Mesendoderm (in vitro differentiated cells): ENCODE measurements at regions not wholly inside any gene's neighbourhood (a gene's known extent, or its start where the extent isn't known, plus 50 kb on each side); places are given as distances from the start of the nearest gene placed in this dataset.
A peak's percentile ranks its signal among the peaks of the same experiment; 100 is the strongest.

Experiments
- DNase-seq: peaks from one replicate; pipeline ENCODE4 v3.0.0; 2013
- H2AK5ac ChIP-seq: 2 replicates; pipeline ENCODE4 v1.6.1; 2013; ENCODE audit warnings: low read length, inconsistent platforms
- H2BK120ac ChIP-seq: 2 replicates; pipeline ENCODE4 v1.6.1; 2013; ENCODE audit warnings: low read depth, mild to moderate bottlenecking, low read length, moderate library complexity, mixed read lengths
- H2BK15ac ChIP-seq: replicated peaks from 2 replicates; pipeline ENCODE4 v1.6.1; 2013; ENCODE audit warnings: low read depth, mild to moderate bottlenecking, moderate library complexity
- H2BK5ac ChIP-seq: 2 replicates; pipeline ENCODE4 v1.6.1; 2013; ENCODE audit warnings: low read length, inconsistent platforms
- H3K18ac ChIP-seq: 2 replicates; pipeline ENCODE4 v1.6.1; 2013; ENCODE audit warnings: mild to moderate bottlenecking, low read length, mixed read lengths
- H3K23ac ChIP-seq: one replicate; pipeline ENCODE4 v1.6.1; 2013; ENCODE audit warnings: low read length
- H3K27ac ChIP-seq: 2 replicates; pipeline ENCODE4 v1.5.1; 2013; ENCODE audit warnings: low read depth, mild to moderate bottlenecking, inconsistent platforms, low read length, moderate library complexity
- H3K27me3 ChIP-seq: 2 replicates; pipeline ENCODE4 v1.6.1; 2013; ENCODE audit warnings: low read length, control low read depth, mild to moderate bottlenecking, inconsistent platforms; ENCODE audit not compliant: insufficient read depth, poor library complexity
- H3K36me3 ChIP-seq: 2 replicates; pipeline ENCODE4 v1.6.1; 2013; ENCODE audit warnings: low read length, inconsistent platforms; ENCODE audit not compliant: control insufficient read depth, insufficient read depth
- H3K4ac ChIP-seq: one replicate; pipeline ENCODE4 v1.6.1; 2013; ENCODE audit warnings: low read depth, mild to moderate bottlenecking, low read length, moderate library complexity
- H3K4me1 ChIP-seq: 2 replicates; pipeline ENCODE4 v1.6.1; 2013; ENCODE audit warnings: low read depth, low read length, inconsistent platforms; ENCODE audit not compliant: control insufficient read depth
- H3K4me2 ChIP-seq: 2 replicates; pipeline ENCODE4 v1.6.1; 2013; ENCODE audit warnings: low read length
- H3K4me3 ChIP-seq: 2 replicates; pipeline ENCODE4 v1.5.1; 2013; ENCODE audit warnings: mild to moderate bottlenecking, low read length
- H3K56ac ChIP-seq: one replicate; pipeline ENCODE4 v1.6.1; 2013; ENCODE audit warnings: low read length
- H3K79me1 ChIP-seq: 2 replicates; pipeline ENCODE4 v1.6.1; 2013; ENCODE audit warnings: low read length, inconsistent platforms
- H3K79me2 ChIP-seq: 2 replicates; pipeline ENCODE4 v1.6.1; 2013; ENCODE audit warnings: mild to moderate bottlenecking, low read length; ENCODE audit not compliant: control insufficient read depth, insufficient read depth
- H3K9ac ChIP-seq: 2 replicates; pipeline ENCODE4 v1.6.1; 2013; ENCODE audit warnings: low read length, inconsistent platforms
- H4K5ac ChIP-seq: one replicate; pipeline ENCODE4 v1.6.1; 2013; ENCODE audit warnings: low read length
- H4K8ac ChIP-seq: one replicate; pipeline ENCODE4 v1.6.1; 2013; ENCODE audit warnings: low read depth, mild to moderate bottlenecking, control low read depth, low read length, moderate library complexity
- WGBS: extraction: QIAGEN DNeasy Blood & Tissue Kit; methylation state at CpG from one replicate; pipeline ENCODE4 v1.1.7; 2013; ENCODE audit warnings: low lambda C conversion rate, missing lambda C conversion rate; ENCODE audit not compliant: insufficient coverage; ENCODE audit errors: extremely low coverage; 5-methylcytosine and 5-hydroxymethylcytosine counted together

DNA sequence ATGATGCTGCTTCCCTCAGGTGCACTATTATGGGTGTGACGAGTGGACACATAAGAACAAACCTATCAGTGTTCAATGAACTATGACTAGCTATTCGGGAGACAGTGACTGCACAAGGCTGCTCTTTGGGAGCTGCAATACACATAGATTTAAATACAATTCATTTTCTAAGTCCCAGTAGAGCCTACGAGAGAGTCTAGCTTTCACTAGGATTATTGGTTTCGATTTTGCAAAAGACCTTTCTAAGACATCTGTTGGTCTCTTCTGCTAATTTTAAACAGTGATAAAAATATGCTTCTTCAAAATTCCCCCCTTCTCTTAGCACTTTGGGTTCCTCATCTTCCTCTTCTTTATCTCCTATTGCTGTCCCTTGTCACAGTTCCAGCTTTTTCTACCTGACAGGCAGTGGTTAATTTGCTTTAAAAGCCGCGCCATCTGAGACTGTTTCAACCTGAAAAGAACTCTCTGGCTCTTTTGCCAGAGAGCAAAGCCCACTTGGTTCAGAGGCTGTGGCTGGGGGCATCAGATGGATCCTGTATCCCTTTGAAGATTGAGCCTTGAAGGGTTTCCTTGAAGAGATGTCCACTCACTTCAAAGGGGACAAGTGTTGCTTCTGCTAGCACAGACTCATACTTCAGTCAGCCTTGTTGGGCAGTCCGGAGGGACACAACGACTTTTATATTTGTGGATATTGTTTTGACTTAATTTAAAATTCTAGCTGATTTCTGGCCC, 241.5 kb downstream of the MAN2A1 start:
- Histone ChIP-seq H4K5ac (no peak overlapping the region), H2BK120ac (no peak overlapping the region), H2AK5ac (no peak overlapping the region), H3K9ac (no peak overlapping the region), H3K23ac (no peak overlapping the region), H2BK15ac (no peak overlapping the region), H3K4me3 (no peak overlapping the region), H3K79me2 (no peaks in the 10 kb centered on the region), H3K56ac (no peak overlapping the region), H3K27me3 (no peaks in the 10 kb centered on the region), H3K18ac (no peak overlapping the region), H4K8ac (no peak overlapping the region), H3K79me1 (no peaks in the 10 kb centered on the region), H3K4ac (no peak overlapping the region), H3K4me1 (no peaks in the 10 kb centered on the region), H3K27ac (no peak overlapping the region), H3K4me2 (no peak overlapping the region), H2BK5ac (no peak overlapping the region), H3K36me3 (no peaks in the 10 kb centered on the region)
- DNase-seq = no peak
- WGBS = no CpG with 5 or more reads among the region's 8 CpGs

DNA sequence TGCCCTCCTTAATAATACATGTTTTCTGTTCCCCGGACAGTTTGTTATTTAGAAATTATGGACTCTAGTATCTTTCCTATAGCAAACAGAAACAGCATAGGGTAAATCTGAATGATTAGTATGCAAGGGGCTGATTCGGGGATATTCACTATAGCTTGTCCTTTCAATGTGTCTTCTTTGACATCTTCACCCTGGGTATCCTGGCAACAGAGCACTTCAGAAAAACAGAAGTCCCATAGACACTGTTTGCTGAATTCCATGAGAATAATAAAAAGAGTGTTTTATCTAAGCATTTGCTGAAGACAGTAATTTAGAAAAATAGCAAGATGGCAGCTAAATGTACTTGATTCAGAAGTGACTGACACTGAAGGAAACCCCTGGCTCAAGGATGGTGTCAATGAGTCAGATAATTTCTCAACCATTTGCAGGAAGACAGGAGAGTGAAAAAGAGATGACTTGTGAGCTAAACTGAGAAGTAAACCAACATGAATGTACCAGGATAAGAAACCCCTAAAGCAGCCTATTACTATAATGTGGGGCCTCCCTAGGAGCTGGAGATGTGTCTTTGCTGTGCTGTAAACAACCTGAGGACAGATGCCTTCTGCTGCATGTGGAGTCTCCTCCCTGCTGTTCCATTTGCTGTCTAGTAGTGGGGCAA, 246.2 kb downstream of the MAN2A1 start:
- H3K79me2 ChIP-seq = no peaks in the 10 kb centered on the region
- H2AK5ac ChIP-seq = no peak overlapping the region
- no peak overlapping the region for H3K27ac ChIP-seq
- H3K27me3 ChIP-seq = no peaks in the 10 kb centered on the region
- H4K5ac ChIP-seq = no peak overlapping the region
- H3K23ac ChIP-seq = no peak overlapping the region
- H3K4me2 ChIP-seq = no peak overlapping the region
- H4K8ac ChIP-seq = no peak overlapping the region
- H2BK120ac ChIP-seq = no peak overlapping the region
- no peak overlapping the region for H3K18ac ChIP-seq
- no peak for DNase-seq
- H2BK5ac ChIP-seq = no peak overlapping the region
- no CpG with 5 or more reads among the region's 2 CpGs for WGBS
- H3K9ac ChIP-seq = no peak overlapping the region
- peaks cover 7% of the 10 kb centered on the region for H3K4me1 ChIP-seq
- no peak overlapping the region for H3K4ac ChIP-seq
- no peaks in the 10 kb centered on the region for H3K36me3 ChIP-seq
- H2BK15ac ChIP-seq = no peak overlapping the region
- no peaks in the 10 kb centered on the region for H3K79me1 ChIP-seq
- H3K56ac ChIP-seq = no peak overlapping the region
- no peak overlapping the region for H3K4me3 ChIP-seq

DNA sequence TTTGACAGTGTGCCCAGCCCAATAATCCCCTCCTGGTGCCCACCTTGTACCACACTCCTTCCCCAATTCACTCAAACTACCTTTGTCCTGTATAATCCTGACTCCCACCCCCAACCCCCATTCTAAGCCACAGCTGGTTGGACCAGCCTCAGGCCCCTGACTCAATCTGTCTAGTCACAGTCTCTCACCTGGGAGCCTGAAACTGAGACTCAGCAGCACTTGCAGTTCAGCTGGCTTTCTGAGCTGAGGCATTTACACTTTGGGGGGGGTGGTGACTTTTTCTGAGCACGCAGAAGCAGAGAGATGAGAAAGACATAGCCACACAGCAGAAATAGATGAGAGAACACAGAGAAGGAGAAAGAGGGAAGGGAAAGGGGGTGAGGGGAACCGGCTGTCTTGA, 247.3 kb downstream of the MAN2A1 start:
- Histone ChIP-seq H2BK120ac (no peak overlapping the region), H3K9ac (no peak overlapping the region), H3K79me1 (no peaks in the 10 kb centered on the region), H3K36me3 (no peaks in the 10 kb centered on the region), H2BK5ac (no peak overlapping the region), H3K56ac (no peak overlapping the region), H3K4me2 (no peak overlapping the region), H3K79me2 (no peaks in the 10 kb centered on the region), H4K8ac (no peak overlapping the region), H4K5ac (no peak overlapping the region), H3K23ac (no peak overlapping the region), H3K27me3 (no peaks in the 10 kb centered on the region), H3K27ac (no peak overlapping the region), H2BK15ac (no peak overlapping the region), H2AK5ac (no peak overlapping the region), H3K4me1 (peaks cover 7% of the 10 kb centered on the region), H3K4ac (no peak overlapping the region), H3K18ac (no peak overlapping the region), H3K4me3 (no peak overlapping the region)
- peak; percentile 45 for DNase-seq
- WGBS = no CpG with 5 or more reads among the region's 2 CpGs

DNA sequence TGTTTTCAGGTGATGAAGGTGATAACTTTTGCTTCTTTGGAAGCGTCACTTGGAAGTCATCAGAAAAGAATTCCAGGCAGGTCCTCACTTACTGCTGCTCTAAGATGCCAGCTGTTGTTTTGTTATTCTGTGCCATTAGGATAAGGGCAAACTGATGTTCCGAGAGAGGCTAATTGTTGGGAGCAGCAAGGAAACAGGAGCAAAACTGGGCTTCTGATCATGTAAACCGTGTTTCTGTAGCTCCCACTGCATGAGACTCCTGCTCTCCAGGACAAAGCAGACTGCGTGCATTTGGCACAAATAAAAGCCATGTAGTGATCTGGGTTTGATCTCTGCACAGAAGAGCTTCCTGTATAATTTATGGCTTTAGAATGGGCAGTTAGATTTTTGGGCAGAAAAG, 248.2 kb downstream of the MAN2A1 start:
- H4K5ac ChIP-seq = no peak overlapping the region
- no peak overlapping the region for H3K4me3 ChIP-seq
- no peak overlapping the region for H4K8ac ChIP-seq
- no peak overlapping the region for H3K4me2 ChIP-seq
- no peak overlapping the region for H2BK5ac ChIP-seq
- no peaks in the 10 kb centered on the region for H3K27me3 ChIP-seq
- no peaks in the 10 kb centered on the region for H3K79me1 ChIP-seq
- H2BK120ac ChIP-seq = no peak overlapping the region
- peaks cover 7% of the 10 kb centered on the region for H3K4me1 ChIP-seq
- no peaks in the 10 kb centered on the region for H3K36me3 ChIP-seq
- DNase-seq = no peak
- H3K79me2 ChIP-seq = no peaks in the 10 kb centered on the region
- no peak overlapping the region for H2AK5ac ChIP-seq
- no peak overlapping the region for H3K4ac ChIP-seq
- H3K56ac ChIP-seq = no peak overlapping the region
- no CpG with 5 or more reads among the region's 4 CpGs for WGBS
- H3K23ac ChIP-seq = no peak overlapping the region
- H2BK15ac ChIP-seq = no peak overlapping the region
- H3K9ac ChIP-seq = no peak overlapping the region
- H3K18ac ChIP-seq = no peak overlapping the region
- no peak overlapping the region for H3K27ac ChIP-seq

DNA sequence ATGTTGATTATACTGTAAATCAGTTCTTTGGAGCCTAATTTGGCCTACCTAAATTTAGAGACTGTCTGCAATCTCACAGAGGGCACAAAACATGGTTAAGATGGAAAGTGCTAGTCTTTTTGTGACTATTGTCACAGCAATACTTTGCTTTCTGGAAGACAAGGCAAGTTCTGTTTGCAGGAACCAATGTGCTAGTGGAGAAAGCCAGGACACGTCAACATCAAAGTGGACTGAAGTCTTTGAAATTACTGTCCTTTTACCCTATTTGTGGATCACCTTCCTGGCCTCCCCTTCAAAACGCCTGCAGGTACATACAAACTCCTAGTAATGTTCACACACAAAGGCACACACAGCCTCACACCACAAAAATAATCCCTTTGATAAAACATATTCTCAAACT, 248.7 kb downstream of the MAN2A1 start:
- Histone ChIP-seq H2BK120ac (no peak overlapping the region), H3K9ac (no peak overlapping the region), H3K56ac (no peak overlapping the region), H2BK5ac (no peak overlapping the region), H3K18ac (no peak overlapping the region), H4K5ac (no peak overlapping the region), H3K23ac (no peak overlapping the region), H3K27ac (no peak overlapping the region), H3K79me1 (no peaks in the 10 kb centered on the region), H4K8ac (no peak overlapping the region), H3K27me3 (no peaks in the 10 kb centered on the region), H3K4ac (no peak overlapping the region), H3K79me2 (no peaks in the 10 kb centered on the region), H2BK15ac (no peak overlapping the region), H3K4me2 (no peak overlapping the region), H3K36me3 (no peaks in the 10 kb centered on the region), H3K4me1 (peaks cover 7% of the 10 kb centered on the region), H2AK5ac (no peak overlapping the region), H3K4me3 (no peak overlapping the region)
- DNase-seq = no peak
- WGBS = no CpG with 5 or more reads among the region's 2 CpGs
